ENCODE measurements at regions not wholly inside any gene's neighbourhood (a gene's known extent, or its start where the extent isn't known, plus 50 kb on each side); places are given as distances from the start of the nearest gene placed in this dataset.

DNA sequence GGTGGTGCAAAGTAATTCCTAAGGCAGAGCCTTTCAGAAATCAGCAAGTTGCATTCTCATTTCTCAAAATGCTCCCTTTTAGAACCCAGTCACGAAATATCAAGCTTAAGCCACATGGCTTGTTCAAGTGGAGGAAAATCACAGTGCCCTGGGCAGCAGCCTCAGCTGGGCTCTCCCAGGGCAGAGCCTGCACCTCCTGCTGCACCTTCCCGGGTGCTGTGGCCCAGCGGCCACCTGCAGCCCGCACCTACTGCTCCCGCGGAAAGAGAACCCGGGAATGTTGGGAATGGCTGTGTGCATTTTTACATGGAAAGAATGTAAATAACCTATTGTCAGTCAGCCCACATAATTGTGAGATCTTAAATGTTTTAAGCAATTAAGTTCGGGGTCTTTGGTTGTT is 396.5 kb upstream of the VSTM2A start:
- TF ChIP-seq, protein P1, sequence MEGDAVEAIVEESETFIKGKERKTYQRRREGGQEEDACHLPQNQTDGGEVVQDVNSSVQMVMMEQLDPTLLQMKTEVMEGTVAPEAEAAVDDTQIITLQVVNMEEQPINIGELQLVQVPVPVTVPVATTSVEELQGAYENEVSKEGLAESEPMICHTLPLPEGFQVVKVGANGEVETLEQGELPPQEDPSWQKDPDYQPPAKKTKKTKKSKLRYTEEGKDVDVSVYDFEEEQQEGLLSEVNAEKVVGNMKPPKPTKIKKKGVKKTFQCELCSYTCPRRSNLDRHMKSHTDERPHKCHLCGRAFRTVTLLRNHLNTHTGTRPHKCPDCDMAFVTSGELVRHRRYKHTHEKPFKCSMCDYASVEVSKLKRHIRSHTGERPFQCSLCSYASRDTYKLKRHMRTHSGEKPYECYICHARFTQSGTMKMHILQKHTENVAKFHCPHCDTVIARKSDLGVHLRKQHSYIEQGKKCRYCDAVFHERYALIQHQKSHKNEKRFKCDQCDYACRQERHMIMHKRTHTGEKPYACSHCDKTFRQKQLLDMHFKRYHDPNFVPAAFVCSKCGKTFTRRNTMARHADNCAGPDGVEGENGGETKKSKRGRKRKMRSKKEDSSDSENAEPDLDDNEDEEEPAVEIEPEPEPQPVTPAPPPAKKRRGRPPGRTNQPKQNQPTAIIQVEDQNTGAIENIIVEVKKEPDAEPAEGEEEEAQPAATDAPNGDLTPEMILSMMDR (IDR thresholded peaks at IDR 0.05; ENCODE audit: low read length), result no peak
- no peak for TF ChIP-seq EZH2 (IDR thresholded peaks at IDR 0.05; ENCODE audit: borderline replicate concordance, low read length)
